Endothelial cell of umbilical vein (primary cell): ENCODE measurements at regions not wholly inside any gene's neighbourhood (a gene's known extent, or its start where the extent isn't known, plus 50 kb on each side); places are given as distances from the start of the nearest gene placed in this dataset.

ENCODE experiments used
- BruUV-seq: library from RNA; stranded (reverse); fragments of 400-500 nt; replicated peaks from 2 replicates; lab custom pipeline; 2021; lab: Mats Ljungman, UMichigan
- CTCF ChIA-PET: fragments of 300-600, 350-600 bp; sonication (Branson Sonifier 250); formaldehyde crosslinking; loops from one replicate; lab custom pipeline; 2021; ENCODE audit warnings: antibody characterized with exemption, inconsistent platforms; lab: Charles Lee
- POLR2A ChIA-PET: fragments of 300-600, 350-600 bp; sonication (Branson Sonifier 250); formaldehyde crosslinking; loops from one replicate; lab custom pipeline; 2021; ENCODE audit warnings: antibody characterized with exemption, inconsistent platforms; lab: Charles Lee
- DNase-seq: peaks from one replicate; pipeline ENCODE4 v3.0.0-alpha.2; 2011; ENCODE audit warnings: low read depth, low spot score
- FAIRE-seq: peaks from 2 replicates; lab custom pipeline; 2011; peaks lifted over from hg19 to GRCh38; lab: Jason Lieb, UNC
- H2AFZ ChIP-seq: 2 replicates; pipeline ENCODE4 v1.6.0; 2012; ENCODE audit warnings: low read depth, low read length, control low read depth, inconsistent platforms
- H3K27ac ChIP-seq: 2 replicates; pipeline ENCODE4 v1.5.1; 2011; ENCODE audit warnings: low read depth, mild to moderate bottlenecking, control low read depth, low read length, moderate library complexity; ENCODE audit not compliant: insufficient read depth
- H3K27me3 ChIP-seq, 2 experiments: 2 replicates each; pipeline versions ENCODE4 v1.6.0 to v1.6.1; 2011; ENCODE audit warnings: low read length in 2 of 2, mixed read lengths in 1 of 2; ENCODE audit not compliant: control insufficient read depth in 2 of 2, insufficient read depth in 2 of 2
- H3K36me3 ChIP-seq, 2 experiments: 2 replicates in 1 of 2; 3 replicates in 1 of 2; pipeline ENCODE4 v1.5.1; 2011; ENCODE audit warnings: low read length in 2 of 2, mild to moderate bottlenecking in 1 of 2, moderate library complexity in 1 of 2; ENCODE audit not compliant: control insufficient read depth in 2 of 2, insufficient read depth in 2 of 2; ENCODE audit errors: extremely low read depth in 1 of 2
- H3K4me1 ChIP-seq: 3 replicates; pipeline ENCODE4 v1.5.1; 2011; ENCODE audit warnings: mild to moderate bottlenecking, low read length; ENCODE audit not compliant: control insufficient read depth, insufficient read depth; ENCODE audit errors: extremely low read depth
- H3K4me2 ChIP-seq: 2 replicates; pipeline ENCODE4 v1.6.1; 2011; ENCODE audit warnings: low read length, control low read depth, mixed read lengths; ENCODE audit not compliant: insufficient read depth
- H3K4me3 ChIP-seq, 3 experiments: fragments of 200-600 bp in 1 of 3; sonication (generic), shearing (Covaris generic) in 1 of 3; replicated peaks in 1 of 3; 2 replicates each; pipeline ENCODE4 v1.5.1; 2011 to 2016; ENCODE audit warnings: control low read depth in 3 of 3, low read length in 3 of 3, mild to moderate bottlenecking in 2 of 3, inconsistent platforms in 1 of 3, low read depth in 1 of 3, moderate library complexity in 1 of 3; ENCODE audit not compliant: insufficient read depth in 1 of 3
- H3K79me2 ChIP-seq: 2 replicates; pipeline ENCODE4 v1.6.0; 2012; ENCODE audit warnings: low read length, inconsistent platforms; ENCODE audit not compliant: control insufficient read depth, insufficient read depth
- H3K9ac ChIP-seq: replicated peaks from 2 replicates; pipeline ENCODE3; 2011; ENCODE audit warnings: low read length, control low read depth; ENCODE audit not compliant: insufficient read depth; ENCODE audit errors: extremely low read depth
- H3K9me1 ChIP-seq: replicated peaks from 3 replicates; pipeline ENCODE4 v1.6.0; 2011; ENCODE audit warnings: mild to moderate bottlenecking, low read length; ENCODE audit not compliant: control insufficient read depth, insufficient read depth; ENCODE audit errors: extremely low read depth
- H3K9me3 ChIP-seq: replicated peaks from 2 replicates; pipeline ENCODE4 v1.5.1; 2012; ENCODE audit warnings: low read length, inconsistent platforms; ENCODE audit not compliant: control insufficient read depth, insufficient read depth
- H4K20me1 ChIP-seq: replicated peaks from 2 replicates; pipeline ENCODE3; 2011; ENCODE audit warnings: mild to moderate bottlenecking, low read length; ENCODE audit not compliant: control insufficient read depth, insufficient read depth; ENCODE audit errors: extremely low read depth
- EZH2 ChIP-seq: IDR thresholded peaks from 2 replicates; pipeline ENCODE4 v1.6.1; 2012; ENCODE audit warnings: borderline replicate concordance, low read depth, mild to moderate bottlenecking, moderate library complexity, low read length, inconsistent platforms; ENCODE audit not compliant: severe bottlenecking
- FOS ChIP-seq: IDR thresholded peaks from 2 replicates; pipeline ENCODE4 v1.6.1; 2011; ENCODE audit warnings: mild to moderate bottlenecking, low read length, moderate library complexity, borderline replicate concordance; ENCODE audit not compliant: insufficient read depth
- GATA2 ChIP-seq: IDR thresholded peaks from 2 replicates; pipeline ENCODE4 v1.7.0; 2011; ENCODE audit warnings: low read depth, mild to moderate bottlenecking, moderate library complexity, mixed read lengths, low read length; ENCODE audit not compliant: insufficient read length, insufficient read depth
- JUN ChIP-seq: IDR thresholded peaks from 2 replicates; pipeline ENCODE4 v1.6.1; 2011; ENCODE audit warnings: borderline replicate concordance, low read depth; ENCODE audit not compliant: insufficient read length, insufficient read depth
- MYC ChIP-seq: IDR thresholded peaks from one replicate; pipeline ENCODE4 v1.6.1; 2011; ENCODE audit warnings: mild to moderate bottlenecking, low read depth, low read length
- POLR2A ChIP-seq: IDR thresholded peaks from 2 replicates; pipeline ENCODE4 v1.6.1; 2012; ENCODE audit warnings: low read depth, mild to moderate bottlenecking, control low read depth, low read length
- POLR2AphosphoS5 ChIP-seq: IDR thresholded peaks from 2 replicates; pipeline ENCODE4 v1.6.1; 2012; ENCODE audit warnings: low read depth, mild to moderate bottlenecking, control low read depth, low read length, moderate library complexity; ENCODE audit not compliant: insufficient read depth
- dilution Hi-C: fragments of 300-500 bp; cut with MboI; formaldehyde crosslinking; loops from one replicate; pipeline ENCODE4 v1.15.0; 2019; ENCODE audit warnings: low sequenced_read_pairs; ENCODE audit not compliant: extremely low pct_ligation_motif_present
- intact Hi-C: fragments of 100-400 bp; cut with micrococcal nuclease; formaldehyde crosslinking; loops from one replicate; pipeline ENCODE4 v1.10.0; 2022
- TF ChIP-seq, protein P1 (sequence below): IDR thresholded peaks from 2 replicates; pipeline ENCODE4 v1.6.1; 2011; ENCODE audit not compliant: insufficient read depth, insufficient read length
- TF ChIP-seq, protein P2 (sequence below), 2 donors: IDR thresholded peaks; 1 replicate in 1 of 2; 2 replicates in 1 of 2; pipeline ENCODE4 v1.5.1; 2011; ENCODE audit warnings: low read length in 2 of 2, mild to moderate bottlenecking in 2 of 2, moderate library complexity in 2 of 2, control low read depth in 1 of 2, inconsistent platforms in 1 of 2, low read depth in 1 of 2; ENCODE audit not compliant: insufficient read depth in 1 of 2; ENCODE audit errors: extremely low read depth in 1 of 2

DNA sequence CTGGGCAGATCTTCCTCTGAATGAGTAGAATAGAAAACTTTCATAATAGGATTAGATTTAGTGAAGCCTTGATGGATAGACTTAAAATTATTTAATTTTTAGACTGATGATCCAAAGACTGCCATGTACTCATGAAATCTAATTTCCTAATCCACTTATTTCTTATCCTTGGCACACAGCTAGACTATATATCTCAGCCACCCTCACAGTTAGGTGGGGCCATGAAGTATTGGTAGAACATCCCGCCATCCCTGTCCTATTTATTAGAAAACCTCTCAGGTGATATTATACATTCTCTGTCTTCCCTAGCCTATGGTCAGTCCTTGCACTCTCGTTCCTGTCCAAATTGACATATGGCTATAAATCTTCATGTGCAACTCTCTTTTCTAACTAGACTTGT, 110.9 kb downstream of the FAM170A start:
- DNase-seq = no peak
- Histone ChIP-seq H3K9ac (no peak overlapping the region), H3K4me2 (no peak overlapping the region), H3K4me1 (no peaks in the 10 kb centered on the region), H3K27me3 (no peaks in the 10 kb centered on the region), H3K79me2 (no peaks in the 10 kb centered on the region), H3K4me3 (no peak overlapping the region), H3K36me3 (no peaks in the 10 kb centered on the region), H3K27ac (no peak overlapping the region), H2AFZ (no peak overlapping the region), H4K20me1 (no peaks in the 10 kb centered on the region), H3K9me1 (no peaks in the 10 kb centered on the region), H3K9me3 (no peaks in the 10 kb centered on the region)
- ChIA-PET CTCF (no interaction called here), POLR2A (no interaction called here)
- FAIRE-seq = no peak
- intact Hi-C loops = no loop called here
- TF ChIP-seq FOS (no peak), EZH2 (no peak), POLR2A (no peak), MYC (no peak), GATA2 (no peak), POLR2AphosphoS5 (no peak), JUN (no peak)
- TF ChIP-seq, protein P1, sequence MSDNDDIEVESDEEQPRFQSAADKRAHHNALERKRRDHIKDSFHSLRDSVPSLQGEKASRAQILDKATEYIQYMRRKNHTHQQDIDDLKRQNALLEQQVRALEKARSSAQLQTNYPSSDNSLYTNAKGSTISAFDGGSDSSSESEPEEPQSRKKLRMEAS = no peak
- TF ChIP-seq, protein P2, sequence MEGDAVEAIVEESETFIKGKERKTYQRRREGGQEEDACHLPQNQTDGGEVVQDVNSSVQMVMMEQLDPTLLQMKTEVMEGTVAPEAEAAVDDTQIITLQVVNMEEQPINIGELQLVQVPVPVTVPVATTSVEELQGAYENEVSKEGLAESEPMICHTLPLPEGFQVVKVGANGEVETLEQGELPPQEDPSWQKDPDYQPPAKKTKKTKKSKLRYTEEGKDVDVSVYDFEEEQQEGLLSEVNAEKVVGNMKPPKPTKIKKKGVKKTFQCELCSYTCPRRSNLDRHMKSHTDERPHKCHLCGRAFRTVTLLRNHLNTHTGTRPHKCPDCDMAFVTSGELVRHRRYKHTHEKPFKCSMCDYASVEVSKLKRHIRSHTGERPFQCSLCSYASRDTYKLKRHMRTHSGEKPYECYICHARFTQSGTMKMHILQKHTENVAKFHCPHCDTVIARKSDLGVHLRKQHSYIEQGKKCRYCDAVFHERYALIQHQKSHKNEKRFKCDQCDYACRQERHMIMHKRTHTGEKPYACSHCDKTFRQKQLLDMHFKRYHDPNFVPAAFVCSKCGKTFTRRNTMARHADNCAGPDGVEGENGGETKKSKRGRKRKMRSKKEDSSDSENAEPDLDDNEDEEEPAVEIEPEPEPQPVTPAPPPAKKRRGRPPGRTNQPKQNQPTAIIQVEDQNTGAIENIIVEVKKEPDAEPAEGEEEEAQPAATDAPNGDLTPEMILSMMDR (IDR thresholded peaks at IDR 0.05; ENCODE audit: extremely low read depth in 1 of 2, insufficient read depth in 1 of 2, low read depth in 1 of 2, low read length in 2 of 2) = no peak
- dilution Hi-C loops = no loop called here
- BruUV-seq = no TSS peak
